ENCODE measurements at regions not wholly inside any gene's neighbourhood (a gene's known extent, or its start where the extent isn't known, plus 50 kb on each side); places are given as distances from the start of the nearest gene placed in this dataset.

DNA sequence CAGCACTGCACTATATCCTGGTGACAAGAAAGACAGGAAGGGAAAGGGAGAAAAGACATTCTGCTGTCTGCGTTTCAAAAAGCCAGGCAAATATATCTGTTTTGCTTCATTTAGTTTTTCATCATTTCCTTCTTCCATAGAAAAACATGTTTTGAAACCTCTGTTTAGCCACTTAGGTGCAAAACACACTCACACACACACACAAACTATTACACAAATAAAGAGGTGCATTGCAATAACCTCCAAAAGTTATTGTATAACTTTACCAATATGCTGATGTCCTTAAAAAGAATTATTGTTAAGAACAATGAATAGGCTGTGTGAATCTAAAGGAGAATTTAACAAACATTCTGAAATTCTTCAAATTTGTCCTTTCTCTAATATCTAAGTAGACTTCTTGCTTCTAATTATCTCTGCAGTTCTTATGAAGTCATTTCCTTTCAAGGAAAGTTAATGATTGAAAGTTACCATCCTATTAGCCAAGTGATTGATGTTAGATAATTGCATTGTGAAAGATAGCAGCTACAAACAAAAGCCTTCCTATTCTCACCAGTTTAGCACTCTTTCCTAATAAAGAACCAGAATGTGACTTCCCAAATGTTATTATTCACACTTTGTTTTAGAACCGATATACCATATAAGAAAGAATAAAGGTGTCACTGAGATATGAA, 516.7 kb downstream of the KCNJ3 start:
- TF ChIP-seq, protein P1, sequence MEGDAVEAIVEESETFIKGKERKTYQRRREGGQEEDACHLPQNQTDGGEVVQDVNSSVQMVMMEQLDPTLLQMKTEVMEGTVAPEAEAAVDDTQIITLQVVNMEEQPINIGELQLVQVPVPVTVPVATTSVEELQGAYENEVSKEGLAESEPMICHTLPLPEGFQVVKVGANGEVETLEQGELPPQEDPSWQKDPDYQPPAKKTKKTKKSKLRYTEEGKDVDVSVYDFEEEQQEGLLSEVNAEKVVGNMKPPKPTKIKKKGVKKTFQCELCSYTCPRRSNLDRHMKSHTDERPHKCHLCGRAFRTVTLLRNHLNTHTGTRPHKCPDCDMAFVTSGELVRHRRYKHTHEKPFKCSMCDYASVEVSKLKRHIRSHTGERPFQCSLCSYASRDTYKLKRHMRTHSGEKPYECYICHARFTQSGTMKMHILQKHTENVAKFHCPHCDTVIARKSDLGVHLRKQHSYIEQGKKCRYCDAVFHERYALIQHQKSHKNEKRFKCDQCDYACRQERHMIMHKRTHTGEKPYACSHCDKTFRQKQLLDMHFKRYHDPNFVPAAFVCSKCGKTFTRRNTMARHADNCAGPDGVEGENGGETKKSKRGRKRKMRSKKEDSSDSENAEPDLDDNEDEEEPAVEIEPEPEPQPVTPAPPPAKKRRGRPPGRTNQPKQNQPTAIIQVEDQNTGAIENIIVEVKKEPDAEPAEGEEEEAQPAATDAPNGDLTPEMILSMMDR (IDR thresholded peaks at IDR 0.05), result no peak
- TF ChIP-seq POLR2A (IDR thresholded peaks at IDR 0.05), result no peak
